Sigmoid colon (tissue), 6 donors: ENCODE measurements at regions not wholly inside any gene's neighbourhood (a gene's known extent, or its start where the extent isn't known, plus 50 kb on each side); places are given as distances from the start of the nearest gene placed in this dataset.
"Not testable (repeated sequence)": the region's sequence is repeated elsewhere in the genome, so short reads cannot be mapped to it uniquely, and the experiment has no call there.

Source experiments
- DNase-seq: peaks from one replicate; pipeline ENCODE4 v3.0.0-alpha.2; 2019
- H3K27ac ChIP-seq, 4 donors: fragments of 200-600 bp; sonication (generic); one replicate each; pipeline ENCODE4 v1.5.1; 2016 to 2019; ENCODE audit warnings: mild to moderate bottlenecking in 1 of 4
- H3K27me3 ChIP-seq, 3 donors: fragments of 200-600 bp; sonication (generic); one replicate each; pipeline ENCODE4 v1.5.1; 2019; ENCODE audit warnings: mild to moderate bottlenecking in 1 of 3
- H3K36me3 ChIP-seq, 4 donors: fragments of 200-600 bp; sonication (generic); one replicate each; pipeline ENCODE4 v1.5.1; 2016 to 2019
- H3K4me1 ChIP-seq, 4 donors: fragments of 200-600 bp; sonication (generic); one replicate each; pipeline ENCODE4 v1.5.1; 2017 to 2019
- H3K4me3 ChIP-seq, 4 donors: fragments of 200-600 bp; sonication (generic); one replicate each; pipeline ENCODE4 v1.5.1; 2017 to 2019; ENCODE audit warnings: mild to moderate bottlenecking in 2 of 4, moderate library complexity in 1 of 4
- H3K9me3 ChIP-seq, 4 donors: fragments of 200-600 bp in 3 of 4; sonication (generic) in 3 of 4; one replicate each; pipeline versions ENCODE4 v1.5.1 to v1.6.1; 2013 to 2019
- EP300 ChIP-seq, 4 donors: sonication (generic); formaldehyde crosslinking; IDR thresholded peaks; one replicate each; pipeline ENCODE4 v1.6.1; 2017; ENCODE audit warnings: antibody characterized with exemption in 4 of 4
- POLR2A ChIP-seq, 2 donors: fragments of 450-650 bp; IDR thresholded peaks; one replicate each; pipeline ENCODE4 v1.6.1; 2016; ENCODE audit warnings: antibody characterized with exemption in 2 of 2, mild to moderate bottlenecking in 2 of 2, moderate library complexity in 2 of 2
- POLR2AphosphoS5 ChIP-seq, 4 donors: sonication (generic); formaldehyde crosslinking; IDR thresholded peaks; one replicate each; pipeline ENCODE4 v1.6.1; 2017; ENCODE audit warnings: antibody characterized with exemption in 4 of 4
- WGBS, 2 donors: extraction: QIAGEN DNeasy Blood & Tissue Kit; methylation state at CpG; one replicate each; pipeline ENCODE4 v1.1.7; 2013; 5-methylcytosine and 5-hydroxymethylcytosine counted together
- intact Hi-C: fragments of 100-400 bp; cut with DNase I; formaldehyde crosslinking; loops from one replicate; pipeline ENCODE4 v1.15.1; 2023
- TF ChIP-seq, protein P1 (sequence below), 4 experiments: fragments of 450-650 bp in 3 of 4; fragments of 200-600 bp in 1 of 4; IDR thresholded peaks; one replicate each; pipeline ENCODE4 v1.5.1; 2016 to 2019; ENCODE audit warnings: antibody characterized with exemption in 4 of 4, mild to moderate bottlenecking in 3 of 4, moderate library complexity in 2 of 4
- donor health status: healthy with polysubstance abuse.
- donor health status: healthy.

GRCh38 chr10:77740396-77740795 lies 102.8 kb upstream of the KCNMA1 start:
- H3K27me3 ChIP-seq, H3K9me3 ChIP-seq, H3K4me3 ChIP-seq, H3K4me1 ChIP-seq, H3K36me3 ChIP-seq, DNase-seq, H3K27ac ChIP-seq, intact Hi-C loops: not testable (repeated sequence)
- 93 to 96% methylated on average over 3 of the region's 3 CpGs for WGBS, 2 donors

- H3K36me3 ChIP-seq, result no peaks in the 10 kb centered on the region
- no peaks in the 10 kb centered on the region for H3K27me3 ChIP-seq
- peaks cover 0 to 4% (median 1%) of the 10 kb centered on the region in 4 donors for H3K9me3 ChIP-seq
- no peak for DNase-seq
- intact Hi-C loops, result no loop called here
- no peak overlapping the region for H3K4me3 ChIP-seq
- peaks cover 0 to 8% (median 8%) of the 10 kb centered on the region in 4 donors for H3K4me1 ChIP-seq
- H3K27ac ChIP-seq, result no peak overlapping the region
- 80 to 85% methylated on average over 2 of the region's 2 CpGs for WGBS, 2 donors
- TF ChIP-seq POLR2AphosphoS5 (IDR thresholded peaks at IDR 0.05), result no peak
- TF ChIP-seq EP300 (IDR thresholded peaks at IDR 0.05), result no peak
- no peak for TF ChIP-seq POLR2A (IDR thresholded peaks at IDR 0.05)
- TF ChIP-seq, protein P1, sequence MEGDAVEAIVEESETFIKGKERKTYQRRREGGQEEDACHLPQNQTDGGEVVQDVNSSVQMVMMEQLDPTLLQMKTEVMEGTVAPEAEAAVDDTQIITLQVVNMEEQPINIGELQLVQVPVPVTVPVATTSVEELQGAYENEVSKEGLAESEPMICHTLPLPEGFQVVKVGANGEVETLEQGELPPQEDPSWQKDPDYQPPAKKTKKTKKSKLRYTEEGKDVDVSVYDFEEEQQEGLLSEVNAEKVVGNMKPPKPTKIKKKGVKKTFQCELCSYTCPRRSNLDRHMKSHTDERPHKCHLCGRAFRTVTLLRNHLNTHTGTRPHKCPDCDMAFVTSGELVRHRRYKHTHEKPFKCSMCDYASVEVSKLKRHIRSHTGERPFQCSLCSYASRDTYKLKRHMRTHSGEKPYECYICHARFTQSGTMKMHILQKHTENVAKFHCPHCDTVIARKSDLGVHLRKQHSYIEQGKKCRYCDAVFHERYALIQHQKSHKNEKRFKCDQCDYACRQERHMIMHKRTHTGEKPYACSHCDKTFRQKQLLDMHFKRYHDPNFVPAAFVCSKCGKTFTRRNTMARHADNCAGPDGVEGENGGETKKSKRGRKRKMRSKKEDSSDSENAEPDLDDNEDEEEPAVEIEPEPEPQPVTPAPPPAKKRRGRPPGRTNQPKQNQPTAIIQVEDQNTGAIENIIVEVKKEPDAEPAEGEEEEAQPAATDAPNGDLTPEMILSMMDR (IDR thresholded peaks at IDR 0.05), result no peak
Observed at GRCh38 chr10:77738496-77739158, 101.0 kb upstream of the KCNMA1 start.

DNA sequence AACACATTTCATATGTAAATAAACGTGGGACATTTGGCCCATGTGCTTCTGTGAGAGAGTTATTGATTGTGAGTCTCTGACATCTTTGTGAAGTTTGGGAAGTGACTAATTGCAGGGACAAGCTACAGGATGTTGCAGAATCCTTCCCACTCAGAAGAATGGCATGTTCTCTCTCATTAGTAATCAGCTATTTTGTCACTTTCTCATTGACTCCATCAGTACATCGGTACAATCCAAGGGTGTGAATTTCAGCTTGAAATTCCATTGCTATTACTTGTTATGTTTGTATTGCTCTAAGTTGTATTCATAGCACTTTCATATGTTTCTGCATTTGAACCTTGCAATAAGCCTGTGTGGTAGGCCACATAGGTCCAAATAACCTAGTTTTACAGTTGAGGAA lies 100.0 kb upstream of the KCNMA1 start:
- H3K36me3 ChIP-seq, result no peaks in the 10 kb centered on the region
- H3K27me3 ChIP-seq, result no peaks in the 10 kb centered on the region
- H3K9me3 ChIP-seq, result peaks cover 0 to 4% (median 1%) of the 10 kb centered on the region in 4 donors
- H3K4me3 ChIP-seq, result no peak overlapping the region
- TF ChIP-seq POLR2A (IDR thresholded peaks at IDR 0.05), result no peak
- TF ChIP-seq, protein P1 (IDR thresholded peaks at IDR 0.05), result no peak
- TF ChIP-seq POLR2AphosphoS5 (IDR thresholded peaks at IDR 0.05), result no peak
- no peak for TF ChIP-seq EP300 (IDR thresholded peaks at IDR 0.05)
- no peak for DNase-seq
- H3K4me1 ChIP-seq, result peaks cover 0 to 8% (median 8%) of the 10 kb centered on the region in 4 donors
- intact Hi-C loops, result no loop called here
- 85 to 86% methylated on average over 2 of the region's 2 CpGs for WGBS, 2 donors
- no peak overlapping the region for H3K27ac ChIP-seq

DNA sequence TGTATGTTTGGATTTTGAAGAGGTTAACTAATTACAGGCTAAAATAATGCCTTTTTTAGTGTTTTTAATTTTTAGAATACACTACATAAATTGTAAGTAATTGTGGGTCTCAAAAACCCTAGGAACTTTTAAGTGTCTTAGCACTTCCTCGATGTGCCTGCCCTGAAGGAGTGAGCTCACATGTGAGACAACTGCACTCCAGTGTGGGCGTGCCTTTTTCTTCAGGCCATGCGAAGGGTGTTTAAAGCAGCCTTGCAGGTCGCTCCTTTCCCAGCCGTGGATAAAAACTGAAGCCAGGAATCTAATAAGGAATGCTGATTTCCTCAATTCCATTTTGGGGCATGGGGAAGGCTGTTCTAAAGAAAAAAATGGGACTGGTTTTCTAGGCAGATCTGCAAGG lies 97.5 kb upstream of the KCNMA1 start:
- H3K36me3 ChIP-seq, H3K4me3 ChIP-seq, intact Hi-C loops, H3K27ac ChIP-seq, DNase-seq, H3K9me3 ChIP-seq, H3K4me1 ChIP-seq, H3K27me3 ChIP-seq: not testable (repeated sequence)
- 49 to 62% methylated on average over 5 of the region's 5 CpGs for WGBS, 2 donors

GRCh38 chr10:77732213-77733003 lies 94.8 kb upstream of the KCNMA1 start:
- DNase-seq, result no peak
- WGBS, 2 donors, result 80 to 83% methylated on average over 23 of the region's 23 CpGs
- Histone ChIP-seq H3K4me3 (no peak overlapping the region), H3K27ac (no peak overlapping the region), H3K27me3 (no peaks in the 10 kb centered on the region), H3K9me3 (no peaks in the 10 kb centered on the region), H3K36me3 (no peaks in the 10 kb centered on the region), H3K4me1 (no peaks in the 10 kb centered on the region)
- intact Hi-C loops, result no loop called here
- no peak for TF ChIP-seq EP300 (IDR thresholded peaks at IDR 0.05)
- TF ChIP-seq POLR2A (IDR thresholded peaks at IDR 0.05), result no peak
- no peak for TF ChIP-seq POLR2AphosphoS5 (IDR thresholded peaks at IDR 0.05)
- TF ChIP-seq, protein P1 (IDR thresholded peaks at IDR 0.05), result no peak
